Hepatic stellate cell (primary cell): ENCODE measurements at regions not wholly inside any gene's neighbourhood (a gene's known extent, or its start where the extent isn't known, plus 50 kb on each side); places are given as distances from the start of the nearest gene placed in this dataset.
"Not testable (repeated sequence)": the region's sequence is repeated elsewhere in the genome, so short reads cannot be mapped to it uniquely, and the experiment has no call there.

ENCODE experiments used
- DNase-seq: peaks from one replicate; pipeline ENCODE4 v3.0.0; 2011; ENCODE audit warnings: low spot score

- DNase-seq, result no peak
Measured at GRCh38 chr7:19533266-19533665, 175.6 kb downstream of the POLR1F start.

DNA sequence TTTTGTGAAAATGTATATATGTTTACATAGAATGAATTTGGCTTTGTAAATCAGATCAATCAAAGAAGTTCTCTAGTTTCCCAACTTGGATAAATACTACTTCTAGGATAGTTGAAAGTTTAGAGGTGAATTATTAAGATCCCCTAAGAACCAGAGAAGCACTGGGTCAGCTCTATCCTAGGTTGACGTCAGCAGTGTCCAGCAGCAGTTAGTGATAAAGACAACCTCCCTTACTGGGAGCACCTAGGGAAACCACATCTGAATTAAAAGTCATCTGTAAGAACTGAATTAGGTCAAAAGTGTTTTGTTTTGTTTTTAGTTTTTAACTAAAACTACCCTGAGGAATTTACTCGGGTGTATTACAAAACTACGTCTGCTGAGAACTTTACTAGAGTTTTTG lies 178.0 kb downstream of the POLR1F start:
- no peak for DNase-seq

DNA sequence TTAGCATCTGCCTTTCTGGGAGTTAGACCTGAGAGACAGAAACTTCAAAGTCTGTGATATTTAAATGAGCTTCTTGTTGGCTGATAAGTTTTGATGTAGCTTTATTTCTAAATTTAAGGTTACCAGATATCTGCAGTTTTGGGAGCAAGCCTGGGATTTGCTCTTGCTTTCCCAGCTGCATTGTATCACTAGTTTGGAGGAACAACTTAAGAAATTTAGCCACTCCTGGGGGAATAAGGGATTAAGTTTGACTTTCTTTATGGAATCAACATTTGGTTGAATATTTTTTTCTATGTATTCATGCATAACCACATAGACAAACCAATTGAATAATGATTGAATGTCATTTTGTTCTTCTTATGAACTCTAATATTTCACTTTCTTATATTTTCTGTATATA lies 178.6 kb downstream of the POLR1F start:
- DNase-seq, result no peak

DNA sequence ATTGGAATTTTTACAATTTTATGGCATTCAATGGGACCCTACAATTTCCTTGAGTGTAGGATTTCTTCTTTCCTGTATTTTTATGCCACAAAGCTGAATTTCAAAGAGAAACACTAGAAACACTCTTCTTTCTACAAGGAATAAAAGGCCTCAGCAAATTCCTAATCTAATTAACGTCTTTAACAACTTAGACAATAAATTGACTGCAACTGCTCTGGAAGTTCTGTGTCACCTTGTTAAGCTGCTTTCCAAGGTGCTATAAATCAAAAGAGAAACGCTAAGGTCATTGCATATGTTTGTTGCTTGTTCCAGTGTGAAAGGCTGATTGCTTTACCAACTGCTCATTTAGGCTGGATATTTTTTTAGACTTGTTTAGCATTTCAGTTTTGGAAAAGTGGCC lies 182.2 kb downstream of the POLR1F start:
- DNase-seq, result no peak

DNA sequence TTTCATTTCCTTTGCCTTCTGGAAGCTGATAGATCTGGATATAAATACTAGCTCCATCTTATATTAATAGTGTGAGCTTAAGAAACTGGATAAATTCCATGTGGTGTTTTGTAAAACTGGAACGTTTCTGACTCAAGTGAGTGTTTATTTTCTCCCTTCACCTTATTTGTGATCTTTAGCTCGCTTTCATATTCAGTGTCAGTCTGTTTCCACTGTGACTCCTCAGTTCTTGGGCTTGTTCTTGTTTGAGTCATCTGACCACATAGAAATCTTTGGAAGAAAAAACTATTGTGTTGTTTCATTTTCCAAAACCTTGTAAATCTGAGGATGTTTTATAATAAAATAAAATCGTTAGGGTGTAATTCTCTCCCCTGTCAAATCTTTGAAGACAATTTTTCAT lies 186.4 kb downstream of the POLR1F start:
- DNase-seq, result no peak

- DNase-seq, result no peak
Measured at GRCh38 chr7:19520392-19520791, 188.4 kb downstream of the POLR1F start.

DNA sequence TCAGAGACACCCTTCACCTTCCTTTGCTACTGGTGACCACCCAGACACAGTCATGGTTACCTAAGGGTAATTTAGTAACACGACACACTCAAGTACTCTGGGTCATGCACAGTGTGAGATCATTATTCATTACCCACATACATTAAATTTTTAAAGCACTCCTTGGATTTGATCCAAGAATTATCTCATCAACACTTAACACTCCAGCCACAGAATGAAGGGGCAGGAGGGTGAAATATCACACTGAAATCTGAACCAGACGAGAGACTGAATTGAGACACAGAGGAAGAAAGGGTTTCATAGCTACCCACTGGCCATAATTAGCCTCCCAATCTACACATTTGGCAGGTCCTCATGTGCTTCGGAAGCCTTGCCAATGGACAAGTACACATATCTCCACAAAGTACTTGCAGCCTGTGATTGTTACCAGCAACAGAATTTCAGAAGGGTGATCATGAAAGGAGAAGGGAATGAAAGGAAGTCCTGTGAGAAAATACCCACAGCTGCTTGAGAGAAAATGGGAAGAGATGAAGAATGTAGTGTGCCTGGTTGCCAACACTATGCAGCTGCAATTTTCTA lies 189.3 kb downstream of the POLR1F start:
- DNase-seq, result no peak

- not testable (repeated sequence) for DNase-seq
Measured at GRCh38 chr7:19517546-19517945, 191.3 kb downstream of the POLR1F start.

GRCh38 chr7:19508821-19509220 lies 200.0 kb downstream of the POLR1F start:
- DNase-seq, result no peak

GRCh38 chr7:19508124-19508523 lies 200.7 kb downstream of the POLR1F start:
- DNase-seq, result no peak

GRCh38 chr7:19491821-19492452 lies 216.9 kb downstream of the POLR1F start:
- DNase-seq, result peak; percentile 4

GRCh38 chr7:19491371-19491770 lies 217.5 kb downstream of the POLR1F start:
- no peak for DNase-seq

DNA sequence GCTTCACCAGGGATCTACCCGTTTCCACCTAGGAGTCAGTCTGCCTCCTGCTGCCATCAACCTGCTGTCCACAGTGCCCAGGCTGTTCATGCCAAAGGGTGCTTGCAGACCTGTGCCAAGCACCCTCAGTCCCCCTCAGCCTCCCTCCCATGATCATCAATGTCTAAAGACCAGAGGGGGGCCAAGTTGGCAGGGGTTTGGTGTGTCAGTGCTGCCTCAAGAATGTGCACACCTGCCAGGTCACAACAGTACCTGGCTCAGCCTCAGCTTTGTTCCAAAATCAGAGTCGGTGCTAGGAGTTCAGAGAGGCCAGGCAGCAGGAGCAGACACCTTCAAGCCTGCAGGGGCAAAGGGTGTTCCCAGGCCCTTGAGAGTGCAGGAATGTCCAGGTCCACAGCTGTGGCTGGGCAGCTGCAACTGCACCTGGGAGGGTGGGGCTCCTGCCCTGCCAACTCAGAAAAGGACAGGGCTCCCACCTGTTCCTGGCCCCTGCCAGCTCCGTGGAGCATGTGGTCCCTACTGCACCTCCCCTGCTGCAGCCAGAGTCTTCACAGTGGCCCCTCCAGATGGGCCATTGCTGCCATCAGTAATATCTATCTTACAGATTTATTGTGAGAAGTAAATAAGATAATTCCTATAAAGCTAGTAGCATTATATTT lies 219.5 kb downstream of the POLR1F start:
- no peak for DNase-seq

DNA sequence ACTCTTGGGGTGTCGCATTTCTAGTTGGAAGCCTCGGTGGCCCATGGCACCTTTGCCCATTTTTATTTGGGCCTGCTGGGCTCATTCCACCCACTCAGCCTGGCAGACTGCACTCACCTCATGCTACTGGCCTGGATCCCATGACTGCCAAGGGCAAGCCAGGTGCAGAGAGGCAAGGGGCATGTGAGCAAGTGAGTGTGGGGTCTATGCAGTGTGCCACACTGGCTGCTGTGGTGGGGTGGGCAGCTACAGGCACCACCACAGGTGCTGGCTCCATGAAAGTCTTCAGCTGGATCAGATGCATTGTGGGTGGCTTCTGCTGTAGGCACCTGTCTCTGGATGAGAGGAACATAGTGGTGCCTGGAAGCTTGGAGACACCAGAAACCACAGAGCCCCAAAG lies 220.8 kb downstream of the POLR1F start:
- no peak for DNase-seq

GRCh38 chr7:19482628-19483027 lies 226.2 kb downstream of the POLR1F start:
- no peak for DNase-seq

DNA sequence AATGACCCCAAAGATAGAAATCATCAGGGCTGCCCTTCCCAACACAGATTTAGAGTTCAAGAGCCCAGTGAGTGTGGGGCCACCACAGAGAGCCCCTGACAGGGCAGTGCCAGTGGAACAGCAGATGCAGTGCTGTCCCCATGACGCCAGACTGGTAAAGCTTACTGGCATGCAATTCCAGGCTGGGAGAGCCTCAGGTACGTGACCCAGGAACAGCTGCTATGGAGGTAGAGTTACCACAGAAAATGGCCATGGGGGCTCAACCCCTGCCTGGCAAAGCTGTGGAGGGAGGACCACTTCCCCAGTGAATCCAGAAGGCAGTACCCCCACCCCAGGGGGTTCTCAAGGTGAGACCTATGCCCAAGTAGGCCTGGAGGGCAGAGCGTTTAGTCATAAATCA lies 228.5 kb downstream of the POLR1F start:
- DNase-seq, result no peak

DNA sequence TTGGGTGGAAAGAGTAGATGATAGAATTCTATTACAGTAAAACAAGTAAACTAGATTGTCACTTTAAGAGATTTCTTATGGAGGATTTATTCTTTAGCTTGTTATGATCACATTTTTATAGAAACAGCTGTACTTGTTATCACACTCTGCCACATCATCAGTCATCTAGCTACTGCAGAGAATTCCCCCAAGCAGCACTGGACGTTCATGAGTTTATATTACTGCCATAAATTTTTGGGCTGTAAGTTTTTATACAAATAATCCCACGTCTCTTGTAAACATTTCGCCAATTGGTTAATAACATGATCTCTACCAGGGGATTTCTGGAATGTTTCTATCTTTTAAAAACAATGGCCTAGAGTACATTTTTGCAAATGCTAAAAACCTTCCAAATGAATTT lies 238.8 kb downstream of the POLR1F start:
- DNase-seq, result no peak

- DNase-seq, result no peak
Measured at GRCh38 chr7:19465861-19466260, 243.0 kb downstream of the POLR1F start.

DNA sequence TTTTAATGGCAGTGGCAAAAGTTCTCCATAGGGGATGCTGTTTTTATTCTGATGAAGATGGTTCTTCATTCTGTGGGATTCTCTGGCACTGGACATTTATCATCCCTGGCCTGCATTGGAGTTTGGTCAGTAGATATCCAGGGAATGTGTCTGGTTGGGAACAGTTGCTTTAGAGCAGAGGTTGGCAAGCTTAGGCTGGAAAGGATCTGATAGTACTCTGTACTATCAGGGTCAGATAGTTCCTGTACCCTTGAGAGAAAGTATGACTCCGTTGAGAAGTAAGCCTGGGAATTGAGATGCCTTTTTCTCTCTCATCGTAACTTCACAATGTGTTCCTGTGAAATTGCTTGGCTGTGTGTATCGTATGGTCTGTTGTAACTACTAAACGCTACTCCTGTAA lies 244.1 kb downstream of the POLR1F start:
- no peak for DNase-seq

DNA sequence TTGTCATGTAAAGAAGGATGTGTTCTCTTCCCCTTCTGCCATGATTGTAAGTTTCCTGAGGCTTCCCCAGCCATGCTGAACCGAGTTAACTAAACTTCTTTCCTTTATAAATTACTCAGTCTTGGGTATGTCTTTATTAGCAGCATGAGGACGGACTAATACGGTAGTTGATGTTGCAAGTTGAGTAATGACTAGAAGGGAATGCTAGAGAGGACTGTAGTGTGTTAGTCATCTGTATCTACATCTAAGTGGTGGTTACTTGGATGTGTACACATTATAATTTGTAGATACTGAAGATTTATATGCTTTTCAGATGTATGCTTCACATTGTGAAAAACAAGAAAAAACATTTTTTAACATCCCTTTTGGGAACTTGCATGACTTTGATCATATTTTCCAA lies 244.6 kb downstream of the POLR1F start:
- DNase-seq, result no peak

- no peak for DNase-seq
Measured at GRCh38 chr7:19463581-19463980, 245.3 kb downstream of the POLR1F start.

DNA sequence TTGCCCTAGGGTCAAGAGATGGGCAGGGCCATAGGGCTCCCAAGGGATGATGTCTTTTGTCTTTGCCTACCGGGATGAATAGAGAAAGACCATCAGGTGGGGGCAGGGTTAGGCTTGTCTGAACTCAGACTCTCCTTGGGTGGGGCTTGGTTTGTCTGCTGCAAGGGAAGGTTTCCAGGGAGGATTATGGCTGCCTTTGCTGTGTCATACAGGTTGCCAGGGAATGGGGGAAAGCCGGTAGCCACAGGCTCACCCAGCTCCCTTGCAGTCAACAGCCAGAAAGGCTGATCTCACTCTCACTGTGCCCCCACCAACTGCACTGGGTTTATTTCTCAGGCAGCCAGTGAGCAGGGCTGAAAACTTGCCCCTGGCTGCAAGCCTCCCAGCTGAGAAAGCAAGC lies 253.2 kb downstream of the POLR1F start:
- no peak for DNase-seq

DNA sequence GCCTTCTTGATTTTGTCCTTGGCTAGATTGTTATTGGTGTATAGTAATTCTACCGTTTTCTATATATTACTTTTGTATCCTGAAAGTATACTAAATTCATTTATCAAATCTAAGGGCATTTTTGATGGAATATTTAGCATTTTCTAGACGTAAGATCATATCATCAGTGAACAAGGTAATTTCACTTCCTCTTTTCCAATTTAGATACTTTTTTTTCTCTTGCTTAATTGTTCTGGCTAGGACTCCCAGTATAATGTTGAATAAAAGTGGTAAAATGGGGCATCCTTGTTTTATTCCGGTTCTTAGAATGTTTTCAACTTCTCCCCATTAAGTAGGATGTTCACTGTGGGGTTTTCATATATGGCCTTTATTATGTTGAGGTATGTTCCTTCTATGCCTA lies 260.7 kb downstream of the POLR1F start:
- DNase-seq, result no peak
